ENCODE measurements at regions not wholly inside any gene's neighbourhood (a gene's known extent, or its start where the extent isn't known, plus 50 kb on each side); places are given as distances from the start of the nearest gene placed in this dataset.
"Not testable (repeated sequence)": the region's sequence is repeated elsewhere in the genome, so short reads cannot be mapped to it uniquely, and the experiment has no call there.

- no peak for DNase-seq
These were observed 311.9 kb upstream of the POT1 start for GRCh38 chr7:125241548-125241947.

GRCh38 chr7:125222596-125222995 is 293.0 kb upstream of the POT1 start:
- DNase-seq, result no peak

- DNase-seq, result no peak
These were observed 288.5 kb upstream of the POT1 start for GRCh38 chr7:125218076-125218475.

GRCh38 chr7:125201002-125201401 is 271.4 kb upstream of the POT1 start:
- DNase-seq, result no peak

- no peak for DNase-seq
These were observed 268.2 kb upstream of the POT1 start for GRCh38 chr7:125197731-125198393.

GRCh38 chr7:125195156-125195555 is 265.5 kb upstream of the POT1 start:
- no peak for DNase-seq

- no peak for DNase-seq
These were observed 263.6 kb upstream of the POT1 start for GRCh38 chr7:125193263-125193662.

- DNase-seq, result no peak
These were observed 255.2 kb upstream of the POT1 start for GRCh38 chr7:125184801-125185200.

GRCh38 chr7:125181569-125182267 is 252.1 kb upstream of the POT1 start:
- not testable (repeated sequence) for DNase-seq

GRCh38 chr7:125173571-125173970 is 243.9 kb upstream of the POT1 start:
- no peak for DNase-seq

GRCh38 chr7:125169088-125169487 is 239.5 kb upstream of the POT1 start:
- no peak for DNase-seq

- DNase-seq, result no peak
These were observed 225.3 kb upstream of the POT1 start for GRCh38 chr7:125154930-125155329.

GRCh38 chr7:125149151-125149550 is 219.5 kb upstream of the POT1 start:
- no peak for DNase-seq

GRCh38 chr7:125147047-125147446 is 217.4 kb upstream of the POT1 start:
- no peak for DNase-seq

- DNase-seq, result no peak
These were observed 207.3 kb upstream of the POT1 start for GRCh38 chr7:125136755-125137532.

- no peak for DNase-seq
These were observed 206.7 kb upstream of the POT1 start for GRCh38 chr7:125136341-125136740.

- no peak for DNase-seq
These were observed 200.5 kb upstream of the POT1 start for GRCh38 chr7:125130173-125130572.

- no peak for DNase-seq
These were observed 197.7 kb upstream of the POT1 start for GRCh38 chr7:125127304-125127703.

- DNase-seq, result no peak
These were observed 196.8 kb upstream of the POT1 start for GRCh38 chr7:125126376-125126775.

- no peak for DNase-seq
These were observed 195.7 kb upstream of the POT1 start for GRCh38 chr7:125125315-125125714.

GRCh38 chr7:125122173-125122572 is 192.5 kb upstream of the POT1 start:
- no peak for DNase-seq

- no peak for DNase-seq
These were observed 190.0 kb upstream of the POT1 start for GRCh38 chr7:125119559-125120115.

- DNase-seq, result no peak
These were observed 188.8 kb upstream of the POT1 start for GRCh38 chr7:125118444-125118843.

Data from inflammatory macrophage (primary cell).